ENCODE measurements at regions not wholly inside any gene's neighbourhood (a gene's known extent, or its start where the extent isn't known, plus 50 kb on each side); places are given as distances from the start of the nearest gene placed in this dataset.

DNA sequence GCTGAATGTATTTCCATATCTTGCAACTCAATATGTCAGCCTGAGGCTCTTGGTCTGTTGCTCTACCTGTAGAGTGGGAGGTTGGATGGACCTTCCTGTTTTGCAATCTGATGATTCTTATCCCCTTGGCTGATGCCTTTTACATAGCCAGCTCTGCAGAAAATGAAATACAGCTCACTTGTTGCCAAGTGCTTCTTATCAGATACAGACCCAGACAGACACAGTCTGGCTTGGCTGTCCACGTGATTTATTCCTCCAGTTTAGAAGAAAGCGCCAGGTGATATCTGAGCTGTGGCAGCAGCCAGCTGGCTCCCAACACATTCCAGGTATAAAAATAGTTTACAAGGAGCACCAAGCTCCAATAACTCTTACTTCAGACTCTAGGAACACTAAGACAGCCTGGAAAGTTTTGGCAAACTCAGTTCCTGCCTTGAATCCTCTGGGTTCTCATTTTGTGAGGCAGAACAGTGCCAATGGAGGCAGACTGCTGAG is 479.2 kb upstream of the USP24 start:
- Histone ChIP-seq H3K9me3 (ENCODE audit: control insufficient read depth in 2 of 3, insufficient read depth in 1 of 3, low read length in 3 of 3) (no peaks in the 10 kb centered on the region), H3K27me3 (ENCODE audit: control insufficient read depth, insufficient read depth, low read length) (no peaks in the 10 kb centered on the region), H3K27ac (ENCODE audit: low read depth in 2 of 2, low read length in 2 of 2) (peak overlapping the region in 1 of 2 donors; percentile 10), H3K4me3 (ENCODE audit: low read length in 3 of 3) (no peak overlapping the region), H3K36me3 (ENCODE audit: control insufficient read depth in 2 of 3, insufficient read depth in 3 of 3, low read length in 3 of 3) (no peaks in the 10 kb centered on the region), H3K4me1 (ENCODE audit: control insufficient read depth in 2 of 3, insufficient read depth in 2 of 3, low read depth in 1 of 3, low read length in 3 of 3) (peaks cover 0 to 2% (median 0%) of the 10 kb centered on the region in 3 donors), H3K9ac (ENCODE audit: low read length in 3 of 3) (no peak overlapping the region)
- TF ChIP-seq, protein P1, sequence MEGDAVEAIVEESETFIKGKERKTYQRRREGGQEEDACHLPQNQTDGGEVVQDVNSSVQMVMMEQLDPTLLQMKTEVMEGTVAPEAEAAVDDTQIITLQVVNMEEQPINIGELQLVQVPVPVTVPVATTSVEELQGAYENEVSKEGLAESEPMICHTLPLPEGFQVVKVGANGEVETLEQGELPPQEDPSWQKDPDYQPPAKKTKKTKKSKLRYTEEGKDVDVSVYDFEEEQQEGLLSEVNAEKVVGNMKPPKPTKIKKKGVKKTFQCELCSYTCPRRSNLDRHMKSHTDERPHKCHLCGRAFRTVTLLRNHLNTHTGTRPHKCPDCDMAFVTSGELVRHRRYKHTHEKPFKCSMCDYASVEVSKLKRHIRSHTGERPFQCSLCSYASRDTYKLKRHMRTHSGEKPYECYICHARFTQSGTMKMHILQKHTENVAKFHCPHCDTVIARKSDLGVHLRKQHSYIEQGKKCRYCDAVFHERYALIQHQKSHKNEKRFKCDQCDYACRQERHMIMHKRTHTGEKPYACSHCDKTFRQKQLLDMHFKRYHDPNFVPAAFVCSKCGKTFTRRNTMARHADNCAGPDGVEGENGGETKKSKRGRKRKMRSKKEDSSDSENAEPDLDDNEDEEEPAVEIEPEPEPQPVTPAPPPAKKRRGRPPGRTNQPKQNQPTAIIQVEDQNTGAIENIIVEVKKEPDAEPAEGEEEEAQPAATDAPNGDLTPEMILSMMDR (IDR thresholded peaks at IDR 0.05; ENCODE audit: borderline replicate concordance, extremely low read depth, insufficient read depth), result no peak
- DNase-seq, result peak in 4 of 5 donors; percentile 68 to 88 (median 84)
- FAIRE-seq, result no peak
- intact Hi-C loops (cut with DNase I), result no loop called here

- Histone ChIP-seq H3K4me1 (ENCODE audit: control insufficient read depth in 2 of 3, insufficient read depth in 2 of 3, low read depth in 1 of 3, low read length in 3 of 3) (peaks cover 0 to 2% (median 0%) of the 10 kb centered on the region in 3 donors), H3K36me3 (ENCODE audit: control insufficient read depth in 2 of 3, insufficient read depth in 3 of 3, low read length in 3 of 3) (no peaks in the 10 kb centered on the region), H3K9me3 (ENCODE audit: control insufficient read depth in 2 of 3, insufficient read depth in 1 of 3, low read length in 3 of 3) (no peaks in the 10 kb centered on the region), H3K9ac (ENCODE audit: low read length in 3 of 3) (no peak overlapping the region), H3K27ac (ENCODE audit: low read depth in 2 of 2, low read length in 2 of 2) (no peak overlapping the region), H3K27me3 (ENCODE audit: control insufficient read depth, insufficient read depth, low read length) (no peaks in the 10 kb centered on the region), H3K4me3 (ENCODE audit: low read length in 3 of 3) (no peak overlapping the region)
- intact Hi-C loops (cut with DNase I), result no loop called here
- FAIRE-seq (no peak), DNase-seq (no peak)
- TF ChIP-seq, protein P1 (IDR thresholded peaks at IDR 0.05; ENCODE audit: borderline replicate concordance, extremely low read depth, insufficient read depth), result no peak
Measured at GRCh38 chr1:55692726-55693125, 477.6 kb upstream of the USP24 start.

DNA sequence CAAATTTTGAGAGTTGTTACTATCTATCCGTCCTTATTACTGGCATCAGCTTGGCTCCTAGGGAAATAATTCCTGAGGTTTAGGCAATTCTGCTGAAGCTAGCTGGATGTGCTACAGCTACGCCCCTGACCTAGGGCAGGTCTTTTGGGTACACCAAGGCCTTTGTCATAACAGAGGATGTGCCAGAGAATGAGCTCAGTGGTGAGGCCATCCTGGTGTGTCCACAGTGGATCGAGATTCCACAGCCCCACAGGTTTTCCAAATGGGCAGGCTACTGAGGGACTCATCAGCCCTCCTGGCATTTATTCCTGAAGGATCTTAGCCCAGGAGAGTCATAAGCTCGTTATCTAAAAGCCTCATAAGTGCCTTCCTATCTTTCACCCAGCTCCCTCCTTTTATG is 475.2 kb upstream of the USP24 start:
- intact Hi-C loops (cut with DNase I), result no loop called here
- H3K27ac ChIP-seq (ENCODE audit: low read depth in 2 of 2, low read length in 2 of 2), result no peak overlapping the region
- TF ChIP-seq, protein P1 (IDR thresholded peaks at IDR 0.05; ENCODE audit: borderline replicate concordance, extremely low read depth, insufficient read depth), result no peak
- FAIRE-seq (no peak), DNase-seq (no peak)
- no peaks in the 10 kb centered on the region for H3K27me3 ChIP-seq (ENCODE audit: control insufficient read depth, insufficient read depth, low read length)
- H3K9me3 ChIP-seq (ENCODE audit: control insufficient read depth in 2 of 3, insufficient read depth in 1 of 3, low read length in 3 of 3), result no peaks in the 10 kb centered on the region
- no peak overlapping the region for H3K4me3 ChIP-seq (ENCODE audit: low read length in 3 of 3)
- no peaks in the 10 kb centered on the region for H3K36me3 ChIP-seq (ENCODE audit: control insufficient read depth in 2 of 3, insufficient read depth in 3 of 3, low read length in 3 of 3)
- H3K9ac ChIP-seq (ENCODE audit: low read length in 3 of 3), result no peak overlapping the region
- H3K4me1 ChIP-seq (ENCODE audit: control insufficient read depth in 2 of 3, insufficient read depth in 2 of 3, low read depth in 1 of 3, low read length in 3 of 3), result peaks cover 0 to 2% (median 0%) of the 10 kb centered on the region in 3 donors

DNA sequence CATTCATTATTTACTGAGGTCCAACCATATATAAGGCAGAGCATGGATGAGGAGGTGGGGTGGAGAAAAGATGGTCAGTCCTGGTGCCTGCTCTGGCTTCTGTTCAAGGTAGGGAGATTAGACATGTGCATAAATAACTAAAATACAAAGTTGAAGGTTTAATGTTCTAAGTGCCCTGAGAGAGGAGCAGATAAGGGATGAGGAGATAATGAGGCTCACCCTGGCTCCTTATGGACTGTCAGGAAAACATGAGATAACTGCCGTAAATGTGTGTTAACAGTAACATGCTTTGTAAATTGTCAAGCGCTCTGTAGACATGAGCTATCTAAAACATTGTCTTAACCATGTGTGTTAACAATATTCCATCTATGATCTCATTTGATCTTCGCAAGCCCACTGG is 474.6 kb upstream of the USP24 start:
- TF ChIP-seq, protein P1 (IDR thresholded peaks at IDR 0.05; ENCODE audit: borderline replicate concordance, extremely low read depth, insufficient read depth), result no peak
- Histone ChIP-seq H3K4me1 (ENCODE audit: control insufficient read depth in 2 of 3, insufficient read depth in 2 of 3, low read depth in 1 of 3, low read length in 3 of 3) (peaks cover 0 to 2% (median 0%) of the 10 kb centered on the region in 3 donors), H3K9ac (ENCODE audit: low read length in 3 of 3) (no peak overlapping the region), H3K4me3 (ENCODE audit: low read length in 3 of 3) (no peak overlapping the region), H3K27ac (ENCODE audit: low read depth in 2 of 2, low read length in 2 of 2) (no peak overlapping the region), H3K9me3 (ENCODE audit: control insufficient read depth in 2 of 3, insufficient read depth in 1 of 3, low read length in 3 of 3) (no peaks in the 10 kb centered on the region), H3K27me3 (ENCODE audit: control insufficient read depth, insufficient read depth, low read length) (no peaks in the 10 kb centered on the region), H3K36me3 (ENCODE audit: control insufficient read depth in 2 of 3, insufficient read depth in 3 of 3, low read length in 3 of 3) (no peaks in the 10 kb centered on the region)
- intact Hi-C loops (cut with DNase I), result no loop called here
- FAIRE-seq, result no peak
- no peak for DNase-seq

Data from kidney (tissue), 13 donors.